MM.1S (cell line): ENCODE measurements at regions not wholly inside any gene's neighbourhood (a gene's known extent, or its start where the extent isn't known, plus 50 kb on each side); places are given as distances from the start of the nearest gene placed in this dataset.

Experiments used
- DNase-seq: peaks from one replicate; pipeline ENCODE4 v3.0.0-alpha.2; 2015
- H2AFZ ChIP-seq: fragments of 300-600 bp; sonication (generic); 2 replicates; pipeline ENCODE4 v1.6.0; 2016; ENCODE audit warnings: antibody characterized with exemption, low read length
- H3F3A ChIP-seq: fragments of 300-600 bp; sonication (generic); 2 replicates; pipeline ENCODE4 v1.6.1; 2016; ENCODE audit warnings: mild to moderate bottlenecking, antibody characterized with exemption, low read length, moderate library complexity, mixed read lengths; ENCODE audit not compliant: insufficient read depth
- H3K27ac ChIP-seq: fragments of 300-600 bp; sonication (generic); 2 replicates; pipeline ENCODE4 v1.5.1; 2016; ENCODE audit warnings: mild to moderate bottlenecking, low read length
- H3K27me3 ChIP-seq: fragments of 300-600 bp; sonication (generic); replicated peaks from 2 replicates; pipeline ENCODE4 v1.6.0; 2016; ENCODE audit warnings: low read length; ENCODE audit not compliant: insufficient read depth
- H3K36me3 ChIP-seq: fragments of 300-600 bp; sonication (generic); replicated peaks from 2 replicates; pipeline ENCODE4 v1.6.1; 2016; ENCODE audit warnings: mild to moderate bottlenecking, low read length, mixed read lengths; ENCODE audit not compliant: insufficient read depth
- H3K4me1 ChIP-seq: fragments of 300-600 bp; sonication (generic); 2 replicates; pipeline ENCODE4 v1.6.1; 2016; ENCODE audit warnings: low read length, mixed read lengths
- H3K4me2 ChIP-seq: fragments of 300-600 bp; sonication (generic); 2 replicates; pipeline ENCODE4 v1.6.0; 2016; ENCODE audit warnings: low read depth, low read length
- H3K4me3 ChIP-seq: fragments of 300-600 bp; sonication (generic); 2 replicates; pipeline ENCODE4 v1.5.1; 2016; ENCODE audit warnings: low read length, mixed read lengths
- H3K79me2 ChIP-seq: fragments of 300-600 bp; sonication (generic); 2 replicates; pipeline ENCODE4 v1.6.1; 2016; ENCODE audit warnings: mixed run types, low read length, mixed read lengths
- H3K9ac ChIP-seq: fragments of 300-600 bp; sonication (generic); 2 replicates; pipeline ENCODE4 v1.6.1; 2016; ENCODE audit warnings: low read length, mixed read lengths
- H3K9me2 ChIP-seq: fragments of 300-600 bp; sonication (generic); replicated peaks from 2 replicates; pipeline ENCODE4 v1.6.1; 2016; ENCODE audit warnings: mild to moderate bottlenecking, low read length, mixed read lengths; ENCODE audit not compliant: insufficient read depth
- H3K9me3 ChIP-seq: fragments of 300-600 bp; sonication (generic); replicated peaks from 2 replicates; pipeline ENCODE4 v1.6.1; 2016; ENCODE audit warnings: mild to moderate bottlenecking, low read length, mixed read lengths; ENCODE audit not compliant: insufficient read depth
- H4K20me1 ChIP-seq: fragments of 300-600 bp; sonication (generic); 2 replicates; pipeline ENCODE4 v1.6.1; 2016; ENCODE audit warnings: mild to moderate bottlenecking, low read length, moderate library complexity, mixed read lengths; ENCODE audit not compliant: insufficient read depth
- CTCF ChIP-seq: fragments of 300-600 bp; sonication (generic); IDR thresholded peaks from 2 replicates; pipeline ENCODE4 v1.5.1; 2016; ENCODE audit warnings: antibody characterized with exemption, low read length, mixed read lengths
- EZH2 ChIP-seq: fragments of 300-600 bp; sonication (generic); optimal IDR thresholded peaks from 2 replicates; pipeline ENCODE3; 2017; ENCODE audit warnings: low read depth, mild to moderate bottlenecking, antibody characterized with exemption, low read length, mixed read lengths
- EZH2phosphoT487 ChIP-seq: fragments of 300-600 bp; sonication (generic); IDR thresholded peaks from 2 replicates; pipeline ENCODE4 v1.6.1; 2018; ENCODE audit warnings: antibody characterized with exemption, low read length

GRCh38 chr4:156569535-156569934 is 402.1 kb downstream of the PDGFC start:
- DNase-seq = no peak
- H3K27ac ChIP-seq = no peak overlapping the region
- no peaks in the 10 kb centered on the region for H3K9me3 ChIP-seq
- H3K4me3 ChIP-seq = no peak overlapping the region
- H4K20me1 ChIP-seq = no peaks in the 10 kb centered on the region
- no peak overlapping the region for H2AFZ ChIP-seq
- H3K27me3 ChIP-seq = no peaks in the 10 kb centered on the region
- no peaks in the 10 kb centered on the region for H3K36me3 ChIP-seq
- H3K79me2 ChIP-seq = no peaks in the 10 kb centered on the region
- no peaks in the 10 kb centered on the region for H3F3A ChIP-seq
- no peak overlapping the region for H3K9ac ChIP-seq
- H3K9me2 ChIP-seq = no peaks in the 10 kb centered on the region
- TF ChIP-seq EZH2 (no peak), EZH2phosphoT487 (no peak), CTCF (no peak)
- no peak overlapping the region for H3K4me2 ChIP-seq
- H3K4me1 ChIP-seq = no peaks in the 10 kb centered on the region

- Histone ChIP-seq H3K27me3 (no peaks in the 10 kb centered on the region), H3K4me2 (no peak overlapping the region), H3K9me3 (no peaks in the 10 kb centered on the region), H3K79me2 (no peaks in the 10 kb centered on the region), H3K4me1 (no peaks in the 10 kb centered on the region), H3K9me2 (no peaks in the 10 kb centered on the region), H3K36me3 (no peaks in the 10 kb centered on the region), H3K4me3 (no peak overlapping the region), H2AFZ (no peak overlapping the region), H3F3A (no peaks in the 10 kb centered on the region), H3K27ac (no peak overlapping the region), H4K20me1 (no peaks in the 10 kb centered on the region), H3K9ac (no peak overlapping the region)
- DNase-seq = no peak
- TF ChIP-seq EZH2 = no peak
- TF ChIP-seq CTCF = no peak
- no peak for TF ChIP-seq EZH2phosphoT487
Measured at GRCh38 chr4:156568484-156568883, 403.1 kb downstream of the PDGFC start.

- Histone ChIP-seq H3K9me2 (no peaks in the 10 kb centered on the region), H3K27me3 (no peaks in the 10 kb centered on the region), H3K36me3 (no peaks in the 10 kb centered on the region), H3K4me1 (no peaks in the 10 kb centered on the region), H4K20me1 (no peaks in the 10 kb centered on the region), H3K9me3 (no peaks in the 10 kb centered on the region), H3K27ac (no peak overlapping the region), H3K4me3 (no peak overlapping the region), H3F3A (no peaks in the 10 kb centered on the region), H3K79me2 (no peaks in the 10 kb centered on the region), H3K4me2 (no peak overlapping the region), H2AFZ (no peak overlapping the region), H3K9ac (no peak overlapping the region)
- TF ChIP-seq EZH2 = no peak
- no peak for TF ChIP-seq CTCF
- TF ChIP-seq EZH2phosphoT487 = no peak
- DNase-seq = no peak
Measured at GRCh38 chr4:156568041-156568440, 403.6 kb downstream of the PDGFC start.
